Non-pigmented ciliary epithelial cell (primary cell): ENCODE measurements at regions not wholly inside any gene's neighbourhood (a gene's known extent, or its start where the extent isn't known, plus 50 kb on each side); places are given as distances from the start of the nearest gene placed in this dataset.

Experiments
- DNase-seq: peaks from one replicate; pipeline ENCODE4 v3.0.0-alpha.2; 2010; ENCODE audit warnings: low read depth

DNA sequence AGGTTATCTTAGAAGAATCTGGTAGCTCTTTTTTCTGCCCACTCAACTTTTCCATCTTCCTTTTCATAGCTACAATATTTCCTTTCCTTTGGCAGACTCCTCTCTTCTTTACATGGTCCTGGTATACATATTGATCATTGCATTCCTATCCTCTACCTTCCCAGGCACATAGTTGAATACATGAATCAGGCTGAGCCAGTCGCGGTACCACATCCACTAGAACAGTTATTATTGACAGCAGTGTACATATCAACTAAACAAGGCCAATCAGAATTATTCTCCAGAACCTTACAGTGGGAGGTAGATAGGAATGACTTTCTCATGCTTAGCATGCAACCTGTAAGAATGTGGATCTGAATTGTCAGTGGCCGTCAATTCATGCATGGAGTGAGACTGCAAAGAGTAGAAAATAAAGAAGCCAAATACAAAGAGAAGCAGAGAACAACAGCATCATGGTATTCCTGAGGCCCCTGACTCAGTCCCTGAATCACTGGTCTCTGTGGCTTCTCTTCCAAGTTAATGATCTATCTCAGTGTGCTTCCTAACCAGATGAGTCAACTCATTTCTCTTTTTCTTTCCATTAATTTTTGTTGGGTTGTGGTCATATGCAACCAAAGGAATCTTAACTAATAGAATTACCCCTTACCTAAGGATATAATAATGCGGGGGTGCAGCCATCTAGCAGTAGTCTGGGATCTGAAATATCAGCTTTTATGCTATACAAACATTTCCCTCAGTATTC lies 60.9 kb upstream of the DCBLD2 start:
- DNase-seq: peak; percentile 92

DNA sequence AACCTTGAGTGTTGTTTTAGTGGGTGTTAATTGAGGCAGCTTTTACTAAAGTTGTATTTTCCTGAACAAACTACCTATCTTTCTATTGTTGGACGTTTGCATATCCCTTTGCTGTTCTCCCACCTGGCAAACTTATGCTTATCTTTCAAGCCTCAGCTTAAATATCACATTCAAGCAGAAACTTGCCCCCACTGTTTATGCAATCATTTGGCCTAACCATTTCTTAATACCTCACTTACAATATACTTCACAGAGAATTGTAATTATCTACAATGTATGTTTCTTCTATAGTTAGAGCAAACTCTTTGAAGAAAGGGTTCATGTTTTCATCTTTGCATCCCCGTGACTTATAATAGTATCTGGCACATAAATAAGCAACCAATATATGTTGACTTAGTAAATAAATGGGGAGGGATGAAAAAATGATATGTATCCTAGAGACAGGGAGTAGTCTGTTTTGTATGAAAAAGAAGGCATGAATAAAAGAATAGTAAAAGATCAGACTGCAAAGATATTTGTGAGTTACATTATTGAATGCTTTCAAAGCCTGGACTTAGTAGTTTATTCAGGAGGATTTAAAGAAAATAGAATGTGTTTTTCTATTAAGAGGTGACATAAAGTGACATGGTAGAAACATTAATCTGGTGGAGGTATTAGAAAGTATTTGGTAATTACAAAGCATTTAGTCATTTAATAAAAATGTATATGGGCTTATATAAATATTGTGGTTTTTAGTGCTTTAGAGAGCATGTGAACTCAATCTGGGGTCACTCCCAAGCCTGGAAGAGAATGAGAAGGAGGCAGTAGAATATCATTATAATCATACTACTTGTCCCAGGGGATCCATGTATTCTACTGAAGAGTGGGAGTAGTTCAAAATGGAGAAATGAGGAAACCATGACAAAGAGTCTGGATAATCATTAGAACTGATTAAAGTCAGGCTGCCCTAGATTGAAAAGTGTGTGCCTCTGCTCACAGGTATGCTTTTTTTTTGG lies 60.0 kb upstream of the DCBLD2 start:
- no peak for DNase-seq

DNA sequence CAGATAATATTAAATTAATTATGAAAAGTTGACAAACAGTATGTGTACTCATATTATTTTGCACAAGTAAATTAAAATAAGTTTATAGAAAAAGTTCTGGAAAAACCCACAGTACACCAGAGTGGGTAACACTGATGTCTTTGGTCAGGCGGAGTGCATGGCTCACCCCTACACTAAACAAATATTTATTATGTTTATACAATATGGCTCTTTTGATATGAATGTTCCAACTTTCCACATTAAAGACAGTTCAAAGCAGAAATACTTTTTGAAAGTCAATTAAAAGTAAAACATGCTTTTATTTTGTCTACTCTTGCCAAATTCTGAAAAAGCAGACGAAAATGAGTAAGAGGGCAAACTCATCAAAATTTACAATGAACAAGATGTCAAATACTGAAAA lies 56.2 kb upstream of the DCBLD2 start:
- no peak for DNase-seq

DNA sequence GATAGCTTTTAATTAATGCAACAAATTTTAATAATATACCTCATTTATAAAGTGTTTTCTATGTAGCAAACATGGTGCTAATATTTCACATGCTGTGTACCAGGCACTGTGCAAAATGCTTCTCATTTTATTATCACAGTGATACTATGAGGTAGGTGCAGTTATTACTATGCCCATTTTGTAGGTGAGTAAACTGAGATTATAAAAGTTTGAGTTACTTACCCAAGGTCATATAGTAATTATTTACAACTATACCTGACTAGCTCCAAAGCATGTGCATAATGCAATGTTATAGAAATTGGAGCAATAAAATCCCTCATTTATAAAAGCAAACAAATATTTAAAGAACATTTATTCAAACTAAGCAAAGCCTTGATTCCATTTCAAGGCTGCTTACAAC lies 54.5 kb upstream of the DCBLD2 start:
- no peak for DNase-seq

DNA sequence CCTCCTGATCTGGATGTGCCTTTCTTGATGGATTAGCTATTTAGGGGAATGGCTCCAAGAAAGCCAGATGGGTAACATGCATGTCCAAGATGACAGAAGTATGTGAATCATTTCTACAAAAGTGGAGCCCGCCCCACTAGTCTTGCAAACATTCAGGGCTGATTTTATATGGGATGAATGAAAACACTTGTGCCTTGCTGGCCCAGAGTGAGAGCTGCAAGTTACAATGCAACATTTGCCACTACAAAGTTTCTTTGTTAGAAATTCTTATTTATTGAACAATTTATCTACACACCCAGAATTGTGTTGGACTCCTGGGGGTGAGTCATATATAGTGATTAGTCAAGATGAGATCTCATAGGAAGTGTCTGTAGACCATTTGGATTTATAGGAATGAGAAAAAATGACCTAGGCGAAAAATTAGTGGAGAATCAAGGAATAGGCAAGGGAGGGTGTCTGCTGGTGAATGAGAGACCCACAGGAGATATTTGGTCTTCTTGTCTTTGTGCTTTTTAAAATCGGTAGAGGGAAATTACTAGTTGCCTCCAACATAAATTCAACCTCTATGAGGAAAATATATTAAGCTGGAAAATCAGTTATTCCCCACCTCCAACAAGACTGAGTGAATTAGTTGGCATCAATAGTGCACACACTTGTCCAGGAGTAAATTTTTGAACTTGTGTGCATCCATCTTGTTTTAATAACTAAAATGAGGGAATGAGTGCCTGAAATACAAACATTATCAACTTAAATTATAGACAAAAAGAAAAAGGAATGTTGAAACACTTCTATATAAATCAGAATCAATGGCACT lies 53.5 kb upstream of the DCBLD2 start:
- DNase-seq: no peak

DNA sequence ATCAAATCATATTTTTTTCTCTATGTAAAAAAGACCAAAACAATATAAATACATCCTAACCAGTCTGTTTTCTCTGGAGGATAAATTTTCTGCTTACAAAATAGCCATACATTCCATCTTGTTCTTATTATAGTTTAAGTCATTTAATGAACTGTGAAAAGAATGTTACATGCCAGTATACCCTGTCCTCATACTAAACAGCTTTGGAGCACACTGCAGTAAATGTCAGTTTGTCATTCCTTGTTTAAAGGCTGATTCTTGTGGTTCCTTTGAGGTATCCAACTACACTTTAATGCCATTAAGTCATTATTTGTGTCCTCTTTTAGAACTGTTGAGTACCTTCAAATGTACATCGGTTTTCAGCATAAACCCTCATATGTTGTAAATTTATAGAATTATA lies 52.7 kb upstream of the DCBLD2 start:
- no peak for DNase-seq

DNA sequence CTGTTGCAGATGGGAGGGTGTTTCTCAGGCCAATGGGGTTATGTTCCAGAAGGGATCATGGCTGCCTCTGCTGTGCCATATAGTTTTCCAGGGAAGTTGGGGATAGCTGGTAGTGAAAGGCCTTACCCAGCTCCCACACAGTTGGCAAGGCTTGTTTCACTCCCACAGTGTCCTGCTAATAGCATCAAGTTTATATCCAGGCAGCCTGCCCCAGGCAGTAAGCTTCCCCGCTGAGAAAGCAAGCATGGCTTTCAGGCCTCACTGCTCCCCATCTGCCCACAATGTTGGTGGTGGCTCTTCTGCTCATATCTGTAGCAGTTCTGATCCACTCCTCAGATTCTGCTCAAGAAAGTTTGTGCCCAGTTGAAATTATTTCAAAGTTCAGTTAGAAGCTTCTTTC lies 50.9 kb upstream of the DCBLD2 start:
- DNase-seq: no peak
